ENCODE measurements at regions not wholly inside any gene's neighbourhood (a gene's known extent, or its start where the extent isn't known, plus 50 kb on each side); places are given as distances from the start of the nearest gene placed in this dataset.

DNA sequence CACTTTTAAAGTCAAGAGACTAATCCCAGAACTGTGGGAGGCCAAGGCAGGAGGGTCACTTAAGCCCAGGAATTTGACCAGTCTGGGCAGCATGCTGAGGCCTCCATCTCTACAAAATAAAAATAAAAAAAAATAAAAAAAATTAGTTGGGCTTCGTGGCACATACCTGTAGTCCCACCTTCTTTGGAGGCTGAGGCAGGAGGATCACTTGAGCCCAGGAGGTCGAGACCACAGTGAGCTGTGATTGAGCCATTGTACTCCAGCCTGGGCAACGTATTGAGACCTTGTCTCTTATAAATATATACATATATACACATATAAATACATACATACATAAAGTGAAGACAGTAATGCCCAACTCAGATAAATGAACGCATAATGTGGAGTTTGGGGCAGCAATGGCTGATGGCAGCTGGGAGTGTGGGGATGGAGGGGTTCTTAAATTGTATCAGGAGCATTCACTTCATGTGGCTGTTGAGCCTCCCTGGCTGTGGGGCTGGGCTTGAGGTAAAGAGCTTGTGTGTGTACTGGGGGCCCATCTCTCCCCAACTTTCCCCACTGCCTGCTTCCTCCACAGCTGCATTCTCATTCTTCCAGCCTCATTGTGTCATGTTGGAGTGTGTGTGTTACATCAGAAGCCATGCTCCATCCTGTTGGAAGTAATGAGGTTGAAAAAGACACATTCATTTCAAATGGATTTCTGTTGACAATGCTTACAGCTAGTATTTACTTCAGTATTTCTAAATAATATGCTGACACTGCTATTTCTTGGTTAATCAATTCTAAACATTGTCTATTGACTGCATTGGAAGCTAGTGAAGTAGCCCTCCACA is 96.5 kb upstream of the HS6ST1 start:
- Histone ChIP-seq H3K4me2 (ENCODE audit: low read length) (no peak overlapping the region), H3K9me2 (replicated peaks; ENCODE audit: control insufficient read depth, low read length) (no peaks in the 10 kb centered on the region), H3K27me3 (ENCODE audit: control insufficient read depth, low read length) (no peaks in the 10 kb centered on the region), H4K20me1 (ENCODE audit: control insufficient read depth, insufficient read depth, low read depth, low read length) (no peaks in the 10 kb centered on the region), H3K36me3 (ENCODE audit: control insufficient read depth, low read length) (no peaks in the 10 kb centered on the region), H3K4me1 (ENCODE audit: control insufficient read depth, low read length) (no peaks in the 10 kb centered on the region), H3K4me3 (ENCODE audit: low read length) (no peak overlapping the region), H3K79me2 (ENCODE audit: control insufficient read depth, low read length) (no peaks in the 10 kb centered on the region), H3F3A (ENCODE audit: control insufficient read depth, insufficient read depth) (no peaks in the 10 kb centered on the region), H3K27ac (ENCODE audit: low read depth, low read length) (no peak overlapping the region), H3K9me3 (ENCODE audit: control insufficient read depth, insufficient read depth, low read length) (no peaks in the 10 kb centered on the region)
- TF ChIP-seq, protein P1, sequence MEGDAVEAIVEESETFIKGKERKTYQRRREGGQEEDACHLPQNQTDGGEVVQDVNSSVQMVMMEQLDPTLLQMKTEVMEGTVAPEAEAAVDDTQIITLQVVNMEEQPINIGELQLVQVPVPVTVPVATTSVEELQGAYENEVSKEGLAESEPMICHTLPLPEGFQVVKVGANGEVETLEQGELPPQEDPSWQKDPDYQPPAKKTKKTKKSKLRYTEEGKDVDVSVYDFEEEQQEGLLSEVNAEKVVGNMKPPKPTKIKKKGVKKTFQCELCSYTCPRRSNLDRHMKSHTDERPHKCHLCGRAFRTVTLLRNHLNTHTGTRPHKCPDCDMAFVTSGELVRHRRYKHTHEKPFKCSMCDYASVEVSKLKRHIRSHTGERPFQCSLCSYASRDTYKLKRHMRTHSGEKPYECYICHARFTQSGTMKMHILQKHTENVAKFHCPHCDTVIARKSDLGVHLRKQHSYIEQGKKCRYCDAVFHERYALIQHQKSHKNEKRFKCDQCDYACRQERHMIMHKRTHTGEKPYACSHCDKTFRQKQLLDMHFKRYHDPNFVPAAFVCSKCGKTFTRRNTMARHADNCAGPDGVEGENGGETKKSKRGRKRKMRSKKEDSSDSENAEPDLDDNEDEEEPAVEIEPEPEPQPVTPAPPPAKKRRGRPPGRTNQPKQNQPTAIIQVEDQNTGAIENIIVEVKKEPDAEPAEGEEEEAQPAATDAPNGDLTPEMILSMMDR (IDR thresholded peaks at IDR 0.05; ENCODE audit: low read depth, low read length, poor library complexity, severe bottlenecking), result no peak
- no peak for TF ChIP-seq EZH2phosphoT487 (IDR thresholded peaks at IDR 0.05; ENCODE audit: borderline replicate concordance, low read length)

DNA sequence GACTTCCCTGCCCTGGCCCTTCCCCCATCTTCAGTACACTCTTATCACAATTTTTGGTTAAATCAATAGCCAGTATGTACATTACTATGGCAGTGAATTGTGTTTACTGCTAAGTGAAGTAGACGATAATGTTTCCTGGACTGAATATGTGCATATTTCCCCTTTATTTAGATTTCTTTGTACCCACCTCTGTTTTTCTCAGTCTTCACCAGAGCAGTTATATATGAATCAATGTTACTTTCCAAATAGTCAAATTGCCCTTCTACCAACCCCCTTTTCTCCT is 97.1 kb upstream of the HS6ST1 start:
- no peaks in the 10 kb centered on the region for H3K36me3 ChIP-seq (ENCODE audit: control insufficient read depth, low read length)
- no peaks in the 10 kb centered on the region for H3K9me3 ChIP-seq (ENCODE audit: control insufficient read depth, insufficient read depth, low read length)
- H3F3A ChIP-seq (ENCODE audit: control insufficient read depth, insufficient read depth), result no peaks in the 10 kb centered on the region
- no peaks in the 10 kb centered on the region for H4K20me1 ChIP-seq (ENCODE audit: control insufficient read depth, insufficient read depth, low read depth, low read length)
- no peak overlapping the region for H3K27ac ChIP-seq (ENCODE audit: low read depth, low read length)
- no peak overlapping the region for H3K4me2 ChIP-seq (ENCODE audit: low read length)
- H3K79me2 ChIP-seq (ENCODE audit: control insufficient read depth, low read length), result no peaks in the 10 kb centered on the region
- no peaks in the 10 kb centered on the region for H3K4me1 ChIP-seq (ENCODE audit: control insufficient read depth, low read length)
- H3K27me3 ChIP-seq (ENCODE audit: control insufficient read depth, low read length), result no peaks in the 10 kb centered on the region
- H3K9me2 ChIP-seq (replicated peaks; ENCODE audit: control insufficient read depth, low read length), result no peaks in the 10 kb centered on the region
- H3K4me3 ChIP-seq (ENCODE audit: low read length), result no peak overlapping the region
- TF ChIP-seq, protein P1 (IDR thresholded peaks at IDR 0.05; ENCODE audit: low read depth, low read length, poor library complexity, severe bottlenecking), result no peak
- TF ChIP-seq EZH2phosphoT487 (IDR thresholded peaks at IDR 0.05; ENCODE audit: borderline replicate concordance, low read length), result no peak

- Histone ChIP-seq H3K4me1 (ENCODE audit: control insufficient read depth, low read length) (no peaks in the 10 kb centered on the region), H3K9me3 (ENCODE audit: control insufficient read depth, insufficient read depth, low read length) (no peaks in the 10 kb centered on the region), H3K4me3 (ENCODE audit: low read length) (no peak overlapping the region), H3K36me3 (ENCODE audit: control insufficient read depth, low read length) (no peaks in the 10 kb centered on the region), H3K9me2 (replicated peaks; ENCODE audit: control insufficient read depth, low read length) (no peaks in the 10 kb centered on the region), H3K79me2 (ENCODE audit: control insufficient read depth, low read length) (no peaks in the 10 kb centered on the region), H3K4me2 (ENCODE audit: low read length) (no peak overlapping the region), H3F3A (ENCODE audit: control insufficient read depth, insufficient read depth) (no peaks in the 10 kb centered on the region), H3K27me3 (ENCODE audit: control insufficient read depth, low read length) (no peaks in the 10 kb centered on the region), H4K20me1 (ENCODE audit: control insufficient read depth, insufficient read depth, low read depth, low read length) (no peaks in the 10 kb centered on the region), H3K27ac (ENCODE audit: low read depth, low read length) (no peak overlapping the region)
- no peak for TF ChIP-seq EZH2phosphoT487 (IDR thresholded peaks at IDR 0.05; ENCODE audit: borderline replicate concordance, low read length)
- TF ChIP-seq, protein P1 (IDR thresholded peaks at IDR 0.05; ENCODE audit: low read depth, low read length, poor library complexity, severe bottlenecking), result no peak
Measured at GRCh38 chr2:128416109-128416785, 97.6 kb upstream of the HS6ST1 start.

All from DOHH2 (cell line).